DOHH2 (cell line): ENCODE measurements at regions not wholly inside any gene's neighbourhood (a gene's known extent, or its start where the extent isn't known, plus 50 kb on each side); places are given as distances from the start of the nearest gene placed in this dataset.

Experiments
- EZH2phosphoT487 ChIP-seq: fragments of 200-600 bp; sonication (generic); IDR thresholded peaks from 2 replicates; pipeline ENCODE4 v1.6.1; 2017; ENCODE audit warnings: borderline replicate concordance, mild to moderate bottlenecking, antibody characterized with exemption, low read length, moderate library complexity, mixed read lengths
- TF ChIP-seq, protein P1 (sequence below): fragments of 200-600 bp; sonication (generic); IDR thresholded peaks from one replicate; pipeline ENCODE4 v1.5.1; 2014; ENCODE audit warnings: antibody characterized with exemption, mild to moderate bottlenecking, low read depth, low read length; ENCODE audit not compliant: poor library complexity, severe bottlenecking

GRCh38 chr21:24147674-24148073 is 1459.6 kb downstream of the MRPL39 start:
- TF ChIP-seq, protein P1, sequence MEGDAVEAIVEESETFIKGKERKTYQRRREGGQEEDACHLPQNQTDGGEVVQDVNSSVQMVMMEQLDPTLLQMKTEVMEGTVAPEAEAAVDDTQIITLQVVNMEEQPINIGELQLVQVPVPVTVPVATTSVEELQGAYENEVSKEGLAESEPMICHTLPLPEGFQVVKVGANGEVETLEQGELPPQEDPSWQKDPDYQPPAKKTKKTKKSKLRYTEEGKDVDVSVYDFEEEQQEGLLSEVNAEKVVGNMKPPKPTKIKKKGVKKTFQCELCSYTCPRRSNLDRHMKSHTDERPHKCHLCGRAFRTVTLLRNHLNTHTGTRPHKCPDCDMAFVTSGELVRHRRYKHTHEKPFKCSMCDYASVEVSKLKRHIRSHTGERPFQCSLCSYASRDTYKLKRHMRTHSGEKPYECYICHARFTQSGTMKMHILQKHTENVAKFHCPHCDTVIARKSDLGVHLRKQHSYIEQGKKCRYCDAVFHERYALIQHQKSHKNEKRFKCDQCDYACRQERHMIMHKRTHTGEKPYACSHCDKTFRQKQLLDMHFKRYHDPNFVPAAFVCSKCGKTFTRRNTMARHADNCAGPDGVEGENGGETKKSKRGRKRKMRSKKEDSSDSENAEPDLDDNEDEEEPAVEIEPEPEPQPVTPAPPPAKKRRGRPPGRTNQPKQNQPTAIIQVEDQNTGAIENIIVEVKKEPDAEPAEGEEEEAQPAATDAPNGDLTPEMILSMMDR = no peak
- no peak for TF ChIP-seq EZH2phosphoT487
